IMR-90 (cell line): ENCODE measurements at regions not wholly inside any gene's neighbourhood (a gene's known extent, or its start where the extent isn't known, plus 50 kb on each side); places are given as distances from the start of the nearest gene placed in this dataset.

Experiments
- ATAC-seq: fragments of 200-7000 bp; cut with Tn5 transposase; 2 replicates; pipeline ENCODE4 v1.9.1; 2020; ENCODE audit warnings: low read depth, mild to moderate bottlenecking, moderate library complexity
- BruUV-seq: library from RNA; stranded (reverse); fragments of 400-500 nt; replicated peaks from 2 replicates; lab custom pipeline; 2021; lab: Mats Ljungman, UMichigan
- CTCF ChIA-PET: fragments of 300-600 bp; formaldehyde crosslinking; extraction: SDS; loops from one replicate; lab custom pipeline; 2021; ENCODE audit warnings: antibody characterized with exemption; lab: Yijun Ruan, JAX
- POLR2A ChIA-PET: fragments of 300-600 bp; sonication (Branson Sonifier 250); formaldehyde crosslinking; loops from one replicate; lab custom pipeline; 2022; ENCODE audit warnings: antibody characterized with exemption; ENCODE audit not compliant: unreplicated experiment; lab: Charles Lee
- DNase-seq: peaks from one replicate; pipeline ENCODE4 v3.0.0; 2013
- H2AFZ ChIP-seq: replicated peaks from 2 replicates; pipeline ENCODE3; 2013; ENCODE audit warnings: low read length, mild to moderate bottlenecking; ENCODE audit not compliant: poor library complexity
- H2AK5ac ChIP-seq: 2 replicates; pipeline ENCODE4 v1.6.1; 2013; ENCODE audit warnings: low read depth, low read length, inconsistent platforms
- H2AK9ac ChIP-seq: replicated peaks from 2 replicates; pipeline ENCODE3; 2013; ENCODE audit warnings: mild to moderate bottlenecking, low read depth, low read length, moderate library complexity; ENCODE audit not compliant: poor library complexity
- H2BK120ac ChIP-seq: 2 replicates; pipeline ENCODE4 v1.6.1; 2013; ENCODE audit warnings: low read depth, low read length, inconsistent platforms
- H2BK15ac ChIP-seq: 3 replicates; pipeline ENCODE4 v1.6.1; 2013; ENCODE audit warnings: low read depth, low read length, inconsistent platforms
- H2BK20ac ChIP-seq: 2 replicates; pipeline ENCODE4 v1.6.1; 2013; ENCODE audit warnings: low read depth, mild to moderate bottlenecking, inconsistent platforms, low read length, moderate library complexity
- H2BK5ac ChIP-seq: 2 replicates; pipeline ENCODE4 v1.6.1; 2013; ENCODE audit warnings: mild to moderate bottlenecking, low read depth, low read length, inconsistent platforms; ENCODE audit not compliant: poor library complexity, severe bottlenecking
- H3K14ac ChIP-seq: replicated peaks from 2 replicates; pipeline ENCODE4 v1.6.1; 2013; ENCODE audit warnings: low read depth, low read length, inconsistent platforms
- H3K18ac ChIP-seq: 2 replicates; pipeline ENCODE4 v1.6.1; 2013; ENCODE audit warnings: low read depth, low read length, control low read depth
- H3K23ac ChIP-seq: 2 replicates; pipeline ENCODE4 v1.6.1; 2013; ENCODE audit warnings: low read depth, low read length, inconsistent platforms
- H3K27ac ChIP-seq: 2 replicates; pipeline ENCODE4 v1.5.1; 2013; ENCODE audit warnings: mild to moderate bottlenecking, control low read depth, low read length; ENCODE audit not compliant: insufficient read depth
- H3K27me3 ChIP-seq: 2 replicates; pipeline ENCODE4 v1.6.1; 2013; ENCODE audit warnings: low read length; ENCODE audit not compliant: control insufficient read depth, insufficient read depth
- H3K36me3 ChIP-seq: 2 replicates; pipeline ENCODE4 v1.6.1; 2013; ENCODE audit warnings: low read length, mixed read lengths; ENCODE audit not compliant: control insufficient read depth, insufficient read depth
- H3K4ac ChIP-seq: 2 replicates; pipeline ENCODE4 v1.6.1; 2013; ENCODE audit warnings: low read depth, low read length, inconsistent platforms
- H3K4me1 ChIP-seq: 2 replicates; pipeline ENCODE4 v1.6.1; 2013; ENCODE audit warnings: low read length, mixed read lengths; ENCODE audit not compliant: control insufficient read depth, insufficient read depth
- H3K4me2 ChIP-seq: 2 replicates; pipeline ENCODE4 v1.6.1; 2013; ENCODE audit warnings: low read depth, mild to moderate bottlenecking, control low read depth, low read length, moderate library complexity
- H3K4me3 ChIP-seq: 2 replicates; pipeline ENCODE4 v1.5.1; 2013; ENCODE audit warnings: low read depth, mild to moderate bottlenecking, control low read depth, low read length, moderate library complexity; ENCODE audit not compliant: insufficient read depth
- H3K56ac ChIP-seq: 2 replicates; pipeline ENCODE4 v1.6.1; 2013; ENCODE audit warnings: low read length, inconsistent platforms; ENCODE audit not compliant: insufficient read depth; ENCODE audit errors: extremely low read depth
- H3K79me1 ChIP-seq, 2 experiments: 2 replicates each; pipeline ENCODE4 v1.6.1; 2013; ENCODE audit warnings: low read length in 2 of 2, inconsistent platforms in 1 of 2, low read depth in 1 of 2
- H3K9ac ChIP-seq: 2 replicates; pipeline ENCODE4 v1.6.1; 2013; ENCODE audit warnings: low read depth, low read length, control low read depth
- H3K9me1 ChIP-seq: 2 replicates; pipeline ENCODE4 v1.6.1; 2013; ENCODE audit warnings: low read length, inconsistent platforms; ENCODE audit not compliant: insufficient read depth
- H3K9me3 ChIP-seq: 2 replicates; pipeline ENCODE4 v1.6.1; 2013; ENCODE audit warnings: low read length; ENCODE audit not compliant: control insufficient read depth, insufficient read depth
- H4K20me1 ChIP-seq: 2 replicates; pipeline ENCODE4 v1.6.1; 2013; ENCODE audit warnings: low read length, inconsistent platforms; ENCODE audit not compliant: insufficient read depth
- H4K5ac ChIP-seq: 2 replicates; pipeline ENCODE4 v1.6.1; 2013; ENCODE audit warnings: mild to moderate bottlenecking, low read depth, low read length, control low read depth
- H4K8ac ChIP-seq, 2 experiments: 2 replicates each; pipeline ENCODE4 v1.6.1; 2013; ENCODE audit warnings: low read depth in 2 of 2, low read length in 2 of 2, control low read depth in 1 of 2, inconsistent platforms in 1 of 2
- H4K91ac ChIP-seq: 2 replicates; pipeline ENCODE4 v1.6.1; 2013; ENCODE audit warnings: low read depth, low read length, inconsistent platforms; ENCODE audit not compliant: insufficient read depth
- BHLHE40 ChIP-seq: fragments of 150-350 bp; IDR thresholded peaks from 2 replicates; pipeline ENCODE4 v1.6.1; 2016; ENCODE audit warnings: mild to moderate bottlenecking, low read depth, low read length
- CEBPB ChIP-seq: IDR thresholded peaks from 2 replicates; pipeline ENCODE4 v1.6.1; 2012; ENCODE audit warnings: low read depth, low read length, improper control_type of control experiment
- CHD1 ChIP-seq: IDR thresholded peaks from 2 replicates; pipeline ENCODE4 v1.6.1; 2012; ENCODE audit warnings: low read depth, low read length, improper control_type of control experiment
- FOS ChIP-seq: fragments of 150-350 bp; IDR thresholded peaks from 2 replicates; pipeline ENCODE4 v1.6.1; 2016; ENCODE audit warnings: low read depth, low read length
- MAFK ChIP-seq: IDR thresholded peaks from 2 replicates; pipeline ENCODE4 v1.6.1; 2012; ENCODE audit warnings: low read depth, low read length, improper control_type of control experiment
- MAZ ChIP-seq: IDR thresholded peaks from 2 replicates; pipeline ENCODE4 v1.6.1; 2012; ENCODE audit warnings: low read depth, mild to moderate bottlenecking, low read length, improper control_type of control experiment, moderate library complexity, borderline replicate concordance
- MXI1 ChIP-seq: IDR thresholded peaks from 2 replicates; pipeline ENCODE4 v1.6.1; 2012; ENCODE audit warnings: low read depth, mild to moderate bottlenecking, low read length, moderate library complexity, borderline replicate concordance
- NFE2L2 ChIP-seq: fragments of 150-350 bp; IDR thresholded peaks from 2 replicates; pipeline ENCODE4 v1.6.1; 2016; ENCODE audit warnings: low read depth, mild to moderate bottlenecking, low read length
- POLR2A ChIP-seq: IDR thresholded peaks from 2 replicates; pipeline ENCODE4 v1.6.1; 2012; ENCODE audit warnings: mild to moderate bottlenecking, low read depth, low read length
- RAD21 ChIP-seq: IDR thresholded peaks from 2 replicates; pipeline ENCODE4 v1.6.1; 2012; ENCODE audit warnings: low read length, improper control_type of control experiment
- RCOR1 ChIP-seq: IDR thresholded peaks from 2 replicates; pipeline ENCODE4 v1.6.1; 2012; ENCODE audit warnings: mild to moderate bottlenecking, low read length, improper control_type of control experiment; ENCODE audit not compliant: insufficient replicate concordance
- RFX5 ChIP-seq: IDR thresholded peaks from 2 replicates; pipeline ENCODE4 v1.8.0; 2012; ENCODE audit warnings: low read depth, mild to moderate bottlenecking, low read length, moderate library complexity
- SMC3 ChIP-seq: fragments of 150-350 bp; IDR thresholded peaks from 2 replicates; pipeline ENCODE4 v1.6.1; 2016; ENCODE audit warnings: low read depth, mild to moderate bottlenecking, antibody characterized with exemption, low read length, moderate library complexity
- WGBS, 2 experiments: methylation state at CpG; one replicate each; pipeline versions ENCODE4 v1.1.5 to v1.1.7; 2013; ENCODE audit warnings: missing lambda C conversion rate in 2 of 2; ENCODE audit not compliant: insufficient read length in 1 of 2; ENCODE audit errors: extremely low coverage in 2 of 2; 5-methylcytosine and 5-hydroxymethylcytosine counted together
- dilution Hi-C: fragments of 300-500 bp; cut with HindIII; formaldehyde crosslinking; loops from one replicate; pipeline ENCODE4 v1.14.3; 2018; ENCODE audit warnings: low sequenced_read_pairs; ENCODE audit not compliant: unreplicated experiment
- in situ Hi-C: fragments of 300-500 bp; cut with MboI; formaldehyde crosslinking; loops from 3 replicates; pipeline ENCODE4 v1.14.3; 2019; ENCODE audit warnings: low sequenced_read_pairs, inconsistent platforms, mixed read lengths
- intact Hi-C: fragments of 100-400 bp; cut with micrococcal nuclease; formaldehyde crosslinking; loops from 2 replicates; pipeline ENCODE4 v1.10.0; 2022
- TF ChIP-seq, protein P1 (sequence below): fragments of 150-350 bp; IDR thresholded peaks from 2 replicates; pipeline ENCODE4 v1.6.1; 2017; ENCODE audit warnings: mild to moderate bottlenecking, antibody characterized with exemption, low read length, low read depth
- TF ChIP-seq, protein P2 (sequence below): conservative IDR thresholded peaks from 2 replicates; pipeline ENCODE4 v1.5.1; 2012; ENCODE audit warnings: mild to moderate bottlenecking, low read depth, low read length, improper control_type of control experiment
- TF ChIP-seq, protein P3 (sequence below): fragments of 150-350 bp; IDR thresholded peaks from 2 replicates; pipeline ENCODE4 v1.6.1; 2016; ENCODE audit warnings: low read depth, mild to moderate bottlenecking, low read length, moderate library complexity, borderline replicate concordance

DNA sequence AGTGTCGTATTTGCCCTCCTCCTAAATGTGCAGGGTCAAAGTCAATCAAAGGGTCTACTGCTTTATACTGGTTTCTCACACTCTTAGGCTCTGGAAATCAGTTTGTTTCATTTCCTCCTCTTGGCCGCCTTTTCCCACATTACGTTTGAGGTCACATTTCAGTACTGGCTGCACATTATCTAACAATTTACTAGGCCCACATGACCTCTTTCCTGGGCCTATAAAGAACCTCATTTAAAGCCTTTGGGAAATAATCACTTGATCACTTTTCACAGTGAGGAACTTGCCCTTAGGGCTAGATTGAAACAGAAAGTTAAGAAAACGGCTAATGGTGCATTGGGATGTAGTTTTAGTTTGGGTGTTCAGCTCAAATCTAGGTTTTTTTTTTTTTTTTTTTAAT lies 497.5 kb downstream of the RERGL start:
- no peak overlapping the region for H4K8ac ChIP-seq
- H2BK20ac ChIP-seq: no peak overlapping the region
- H3K4me3 ChIP-seq: no peak overlapping the region
- H4K20me1 ChIP-seq: no peaks in the 10 kb centered on the region
- no peak overlapping the region for H3K9ac ChIP-seq
- no peak overlapping the region for H2AK5ac ChIP-seq
- H3K79me1 ChIP-seq: no peaks in the 10 kb centered on the region
- no peaks in the 10 kb centered on the region for H3K27me3 ChIP-seq
- no peak overlapping the region for H2AK9ac ChIP-seq
- no TSS peak for BruUV-seq
- DNase-seq (no peak), ATAC-seq (no peak)
- H4K5ac ChIP-seq: no peak overlapping the region
- H2BK120ac ChIP-seq: no peak overlapping the region
- intact Hi-C loops: no loop called here
- in situ Hi-C loops: no loop called here
- H3K23ac ChIP-seq: no peak overlapping the region
- H3K14ac ChIP-seq: no peak overlapping the region
- dilution Hi-C loops: no loop called here
- H3K18ac ChIP-seq: no peak overlapping the region
- H3K9me1 ChIP-seq: no peaks in the 10 kb centered on the region
- H3K4me2 ChIP-seq: no peak overlapping the region
- CTCF ChIA-PET: no interaction called here
- H3K56ac ChIP-seq: no peak overlapping the region
- H3K36me3 ChIP-seq: no peaks in the 10 kb centered on the region
- no peak overlapping the region for H2AFZ ChIP-seq
- no peaks in the 10 kb centered on the region for H3K4me1 ChIP-seq
- POLR2A ChIA-PET: no interaction called here
- no peak overlapping the region for H2BK5ac ChIP-seq
- TF ChIP-seq RAD21: no peak
- TF ChIP-seq, protein P1, sequence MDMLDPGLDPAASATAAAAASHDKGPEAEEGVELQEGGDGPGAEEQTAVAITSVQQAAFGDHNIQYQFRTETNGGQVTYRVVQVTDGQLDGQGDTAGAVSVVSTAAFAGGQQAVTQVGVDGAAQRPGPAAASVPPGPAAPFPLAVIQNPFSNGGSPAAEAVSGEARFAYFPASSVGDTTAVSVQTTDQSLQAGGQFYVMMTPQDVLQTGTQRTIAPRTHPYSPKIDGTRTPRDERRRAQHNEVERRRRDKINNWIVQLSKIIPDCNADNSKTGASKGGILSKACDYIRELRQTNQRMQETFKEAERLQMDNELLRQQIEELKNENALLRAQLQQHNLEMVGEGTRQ: no peak
- no peak for TF ChIP-seq CHD1
- no peak for TF ChIP-seq POLR2A
- TF ChIP-seq FOS: no peak
- TF ChIP-seq, protein P2, sequence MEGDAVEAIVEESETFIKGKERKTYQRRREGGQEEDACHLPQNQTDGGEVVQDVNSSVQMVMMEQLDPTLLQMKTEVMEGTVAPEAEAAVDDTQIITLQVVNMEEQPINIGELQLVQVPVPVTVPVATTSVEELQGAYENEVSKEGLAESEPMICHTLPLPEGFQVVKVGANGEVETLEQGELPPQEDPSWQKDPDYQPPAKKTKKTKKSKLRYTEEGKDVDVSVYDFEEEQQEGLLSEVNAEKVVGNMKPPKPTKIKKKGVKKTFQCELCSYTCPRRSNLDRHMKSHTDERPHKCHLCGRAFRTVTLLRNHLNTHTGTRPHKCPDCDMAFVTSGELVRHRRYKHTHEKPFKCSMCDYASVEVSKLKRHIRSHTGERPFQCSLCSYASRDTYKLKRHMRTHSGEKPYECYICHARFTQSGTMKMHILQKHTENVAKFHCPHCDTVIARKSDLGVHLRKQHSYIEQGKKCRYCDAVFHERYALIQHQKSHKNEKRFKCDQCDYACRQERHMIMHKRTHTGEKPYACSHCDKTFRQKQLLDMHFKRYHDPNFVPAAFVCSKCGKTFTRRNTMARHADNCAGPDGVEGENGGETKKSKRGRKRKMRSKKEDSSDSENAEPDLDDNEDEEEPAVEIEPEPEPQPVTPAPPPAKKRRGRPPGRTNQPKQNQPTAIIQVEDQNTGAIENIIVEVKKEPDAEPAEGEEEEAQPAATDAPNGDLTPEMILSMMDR: no peak
- no peak for TF ChIP-seq MAFK
- no peak for TF ChIP-seq RCOR1
- TF ChIP-seq, protein P3, sequence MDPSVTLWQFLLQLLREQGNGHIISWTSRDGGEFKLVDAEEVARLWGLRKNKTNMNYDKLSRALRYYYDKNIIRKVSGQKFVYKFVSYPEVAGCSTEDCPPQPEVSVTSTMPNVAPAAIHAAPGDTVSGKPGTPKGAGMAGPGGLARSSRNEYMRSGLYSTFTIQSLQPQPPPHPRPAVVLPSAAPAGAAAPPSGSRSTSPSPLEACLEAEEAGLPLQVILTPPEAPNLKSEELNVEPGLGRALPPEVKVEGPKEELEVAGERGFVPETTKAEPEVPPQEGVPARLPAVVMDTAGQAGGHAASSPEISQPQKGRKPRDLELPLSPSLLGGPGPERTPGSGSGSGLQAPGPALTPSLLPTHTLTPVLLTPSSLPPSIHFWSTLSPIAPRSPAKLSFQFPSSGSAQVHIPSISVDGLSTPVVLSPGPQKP: no peak
- no peak for TF ChIP-seq NFE2L2
- TF ChIP-seq BHLHE40: no peak
- TF ChIP-seq CEBPB: no peak
- TF ChIP-seq RFX5: no peak
- TF ChIP-seq MXI1: no peak
- no peak for TF ChIP-seq SMC3
- TF ChIP-seq MAZ: no peak
- no peak overlapping the region for H3K27ac ChIP-seq
- WGBS, 2 experiments: 67% methylated on average over 2 of the region's 4 CpGs; no CpG with 5 or more reads in 1 of the 2 experiments
- no peaks in the 10 kb centered on the region; the same call in 1 of the 2 replicates for H3K9me3 ChIP-seq
- H3K4ac ChIP-seq: no peak overlapping the region
- no peak overlapping the region for H2BK15ac ChIP-seq
- no peak overlapping the region for H4K91ac ChIP-seq
